ENCODE measurements at regions not wholly inside any gene's neighbourhood (a gene's known extent, or its start where the extent isn't known, plus 50 kb on each side); places are given as distances from the start of the nearest gene placed in this dataset.
A peak's percentile ranks its signal among the peaks of the same experiment; 100 is the strongest.
"Not testable (repeated sequence)": the region's sequence is repeated elsewhere in the genome, so short reads cannot be mapped to it uniquely, and the experiment has no call there.

GRCh38 chr10:38402442-38403346, 308.6 kb downstream of the ZNF37A start:
- not testable (repeated sequence) for H3K4me1 ChIP-seq (ENCODE audit: insufficient read depth, low read length); H3K23me2 ChIP-seq (ENCODE audit: insufficient read length, low read depth, low read length, poor library complexity, severe bottlenecking); H3K14ac ChIP-seq (ENCODE audit: insufficient read depth, low read length); H3K23ac ChIP-seq (ENCODE audit: insufficient read length, low read depth, low read length); H2BK120ac ChIP-seq (ENCODE audit: low read depth, low read length, poor library complexity, severe bottlenecking); H3K4ac ChIP-seq (ENCODE audit: low read depth, low read length); H3K9me3 ChIP-seq (ENCODE audit: control insufficient read depth, low read depth, low read length); H2BK12ac ChIP-seq (ENCODE audit: insufficient read length, low read depth, low read length); H2BK5ac ChIP-seq (ENCODE audit: insufficient read length, low read length); H3K79me1 ChIP-seq (ENCODE audit: insufficient read depth, low read depth, low read length, poor library complexity, severe bottlenecking); H4K20me1 ChIP-seq (ENCODE audit: control insufficient read depth, insufficient read depth, insufficient read length); H3K27me3 ChIP-seq (ENCODE audit: insufficient read depth, low read length); H4K5ac ChIP-seq (ENCODE audit: insufficient read length, low read depth, low read length); H3T11ph ChIP-seq (ENCODE audit: low read length); H2BK20ac ChIP-seq (ENCODE audit: low read depth, low read length, poor library complexity, severe bottlenecking); H3K27ac ChIP-seq (ENCODE audit: insufficient read length, low read depth, low read length); H3K56ac ChIP-seq (ENCODE audit: insufficient read length, low read depth, low read length); H3K4me1 Mint-ChIP-seq; H3K36me3 Mint-ChIP-seq (ENCODE audit: insufficient read depth in 1 of 3, low read depth in 3 of 3); H3K79me2 ChIP-seq (ENCODE audit: insufficient read depth, low read length); H4K91ac ChIP-seq (ENCODE audit: insufficient read length, low read depth, low read length); H2AK5ac ChIP-seq (ENCODE audit: insufficient read length, low read length); H4K8ac ChIP-seq (replicated peaks; ENCODE audit: insufficient read length, low read depth, low read length); H2BK15ac ChIP-seq (ENCODE audit: low read depth, low read length); H2AFZ ChIP-seq (ENCODE audit: low read length); DNase-seq; H3K27me3 Mint-ChIP-seq (ENCODE audit: low read depth)
- H3K9me3 Mint-ChIP-seq: peaks cover 4 to 18% of the 10 kb centered on the region in 2 experiments; a peak in 4 of 5 replicates
- H3K9ac ChIP-seq (ENCODE audit: extremely low read depth, insufficient read length, low read length): peak overlapping the region; percentile 50
- no CpG with 5 or more reads among the region's 110 CpGs for WGBS (ENCODE audit: extremely low coverage, insufficient read length, low lambda C conversion rate)
- peak overlapping the region; percentile 42 for H3K18ac ChIP-seq (ENCODE audit: insufficient read length, low read depth, low read length)
- peak overlapping the region; percentile 30 for H3K4me2 ChIP-seq (ENCODE audit: insufficient read depth, insufficient read length, low read length)
- H3K27ac Mint-ChIP-seq: peak overlapping the region; percentile 93 to 94 (median 93); a peak in 6 of 7 replicates
- peak overlapping the region; percentile 81 to 92 for H3K4me3 Mint-ChIP-seq

- H3K4me1 Mint-ChIP-seq; H3K27me3 ChIP-seq (ENCODE audit: insufficient read depth, low read length); H2BK20ac ChIP-seq (ENCODE audit: low read depth, low read length, poor library complexity, severe bottlenecking); H3K18ac ChIP-seq (ENCODE audit: insufficient read length, low read depth, low read length); H2AK5ac ChIP-seq (ENCODE audit: insufficient read length, low read length); H4K20me1 ChIP-seq (ENCODE audit: control insufficient read depth, insufficient read depth, insufficient read length); H3K23ac ChIP-seq (ENCODE audit: insufficient read length, low read depth, low read length); H4K91ac ChIP-seq (ENCODE audit: insufficient read length, low read depth, low read length); H3K79me2 ChIP-seq (ENCODE audit: insufficient read depth, low read length); H3K4me2 ChIP-seq (ENCODE audit: insufficient read depth, insufficient read length, low read length); H3K36me3 Mint-ChIP-seq (ENCODE audit: insufficient read depth in 1 of 3, low read depth in 3 of 3); H2BK12ac ChIP-seq (ENCODE audit: insufficient read length, low read depth, low read length); H3K27me3 Mint-ChIP-seq (ENCODE audit: low read depth); H2AFZ ChIP-seq (ENCODE audit: low read length); DNase-seq; H3K27ac ChIP-seq (ENCODE audit: insufficient read length, low read depth, low read length); H2BK5ac ChIP-seq (ENCODE audit: insufficient read length, low read length); H3K79me1 ChIP-seq (ENCODE audit: insufficient read depth, low read depth, low read length, poor library complexity, severe bottlenecking); H3K56ac ChIP-seq (ENCODE audit: insufficient read length, low read depth, low read length); H3T11ph ChIP-seq (ENCODE audit: low read length); H2BK120ac ChIP-seq (ENCODE audit: low read depth, low read length, poor library complexity, severe bottlenecking); H3K4me1 ChIP-seq (ENCODE audit: insufficient read depth, low read length); H3K14ac ChIP-seq (ENCODE audit: insufficient read depth, low read length); H4K8ac ChIP-seq (replicated peaks; ENCODE audit: insufficient read length, low read depth, low read length); H3K9me3 ChIP-seq (ENCODE audit: control insufficient read depth, low read depth, low read length); H2BK15ac ChIP-seq (ENCODE audit: low read depth, low read length); H4K5ac ChIP-seq (ENCODE audit: insufficient read length, low read depth, low read length); H3K23me2 ChIP-seq (ENCODE audit: insufficient read length, low read depth, low read length, poor library complexity, severe bottlenecking); H3K4ac ChIP-seq (ENCODE audit: low read depth, low read length): not testable (repeated sequence)
- H3K4me3 Mint-ChIP-seq: peak overlapping the region; percentile 72 to 84
- H3K27ac Mint-ChIP-seq: peak overlapping the region; percentile 93 to 94 (median 93); a peak in 6 of 7 replicates
- H3K9ac ChIP-seq (ENCODE audit: extremely low read depth, insufficient read length, low read length): peak overlapping the region; percentile 50
- peaks cover 3 to 15% of the 10 kb centered on the region in 2 experiments; a peak in 3 of 5 replicates for H3K9me3 Mint-ChIP-seq
- no CpG with 5 or more reads among the region's 23 CpGs for WGBS (ENCODE audit: extremely low coverage, insufficient read length, low lambda C conversion rate)
These were observed 309.4 kb downstream of the ZNF37A start for GRCh38 chr10:38403347-38404117.

Measured in H9 (cell line).